OCI-LY1 (cell line): ENCODE measurements at regions not wholly inside any gene's neighbourhood (a gene's known extent, or its start where the extent isn't known, plus 50 kb on each side); places are given as distances from the start of the nearest gene placed in this dataset.

Source experiments
- H2AFZ ChIP-seq: fragments of 200-600 bp; sonication (generic), shearing (Covaris generic); 2 replicates; pipeline ENCODE4 v1.6.0; 2014; ENCODE audit warnings: antibody characterized with exemption, mild to moderate bottlenecking, low read length
- H3F3A ChIP-seq: fragments of 200-600 bp; sonication (generic), shearing (Covaris generic); 2 replicates; pipeline ENCODE4 v1.6.0; 2014; ENCODE audit warnings: mild to moderate bottlenecking, antibody characterized with exemption, low read length, moderate library complexity; ENCODE audit not compliant: insufficient read depth
- H3K27ac ChIP-seq: fragments of 200-600 bp; sonication (generic); 2 replicates; pipeline ENCODE4 v1.5.1; 2014; ENCODE audit warnings: low read length, mixed run types, mild to moderate bottlenecking, low read depth; ENCODE audit not compliant: poor library complexity, severe bottlenecking
- H3K27me3 ChIP-seq: fragments of 200-600 bp; sonication (generic); 2 replicates; pipeline ENCODE4 v1.6.0; 2014; ENCODE audit warnings: antibody characterized with exemption, mild to moderate bottlenecking, low read length, moderate library complexity; ENCODE audit not compliant: insufficient read depth
- H3K36me3 ChIP-seq: fragments of 200-600 bp; sonication (generic); 2 replicates; pipeline ENCODE4 v1.6.1; 2014; ENCODE audit warnings: mild to moderate bottlenecking, antibody characterized with exemption, low read length, moderate library complexity, mixed read lengths; ENCODE audit not compliant: insufficient read depth
- H3K4me1 ChIP-seq: fragments of 200-600 bp; sonication (generic); 2 replicates; pipeline ENCODE4 v1.5.1; 2014; ENCODE audit warnings: mild to moderate bottlenecking, low read length, moderate library complexity; ENCODE audit not compliant: insufficient read depth, severe bottlenecking
- H3K4me2 ChIP-seq: fragments of 200-600 bp; sonication (generic), shearing (Covaris generic); 2 replicates; pipeline ENCODE4 v1.6.1; 2014; ENCODE audit warnings: low read length
- H3K4me3 ChIP-seq: fragments of 200-600 bp; sonication (generic); 2 replicates; pipeline ENCODE4 v1.5.1; 2014; ENCODE audit warnings: low read length, low read depth, mild to moderate bottlenecking, mixed read lengths; ENCODE audit not compliant: poor library complexity, severe bottlenecking
- H3K79me2 ChIP-seq: fragments of 200-600 bp; shearing (Covaris generic); 2 replicates; pipeline ENCODE4 v1.6.1; 2016; ENCODE audit warnings: mixed run types, low read length, mixed read lengths; ENCODE audit not compliant: insufficient read depth
- H3K9ac ChIP-seq: fragments of 200-600 bp; sonication (generic), shearing (Covaris generic); 2 replicates; pipeline ENCODE4 v1.6.1; 2014; ENCODE audit warnings: mild to moderate bottlenecking, low read length, mixed read lengths
- H3K9me2 ChIP-seq: fragments of 200-600 bp; sonication (generic), shearing (Covaris generic); 2 replicates; pipeline ENCODE4 v1.6.1; 2014; ENCODE audit warnings: low read depth, mild to moderate bottlenecking, low read length, mixed read lengths
- H3K9me3 ChIP-seq: fragments of 200-600 bp; shearing (Covaris generic); 2 replicates; pipeline ENCODE4 v1.6.1; 2014; ENCODE audit warnings: low read length, mixed read lengths
- H4K20me1 ChIP-seq: fragments of 200-600 bp; sonication (generic), shearing (Covaris generic); 2 replicates; pipeline ENCODE4 v1.6.0; 2016; ENCODE audit warnings: mild to moderate bottlenecking, low read length; ENCODE audit not compliant: insufficient read depth
- EZH2 ChIP-seq: fragments of 200-600 bp; sonication (generic), shearing (Covaris generic); IDR thresholded peaks from 2 replicates; pipeline ENCODE4 v1.8.0; 2017; ENCODE audit warnings: borderline replicate concordance, mixed run types, mild to moderate bottlenecking, antibody characterized with exemption, low read length, moderate library complexity, mixed read lengths
- TF ChIP-seq, protein P1 (sequence below): fragments of 200-600 bp; sonication (generic), shearing (Covaris generic); IDR thresholded peaks from 2 replicates; pipeline ENCODE4 v1.5.1; 2017; ENCODE audit warnings: mild to moderate bottlenecking, antibody characterized with exemption, low read length, moderate library complexity, mixed read lengths

DNA sequence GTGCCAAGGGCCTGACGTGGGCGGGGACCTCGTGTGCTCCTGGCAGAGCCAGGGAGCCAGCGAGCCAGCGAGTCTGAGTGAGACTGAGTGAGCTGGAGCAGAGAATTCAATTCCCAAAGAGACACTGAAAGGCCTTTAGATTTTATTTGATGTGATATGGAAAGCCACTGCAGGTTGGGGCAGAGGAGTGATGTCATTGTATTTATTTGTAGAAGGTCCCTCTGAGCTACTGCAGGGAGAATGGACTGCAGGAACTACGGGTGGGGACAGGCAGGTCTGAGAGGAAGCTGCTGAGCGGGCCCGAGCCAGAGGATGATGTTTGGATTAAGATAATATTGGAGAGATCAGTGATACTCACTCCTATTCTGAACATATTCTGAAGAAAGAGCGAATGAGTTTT, 445.8 kb upstream of the ANKRD30A start:
- H3K79me2 ChIP-seq, result no peaks in the 10 kb centered on the region
- no peaks in the 10 kb centered on the region for H3K9me3 ChIP-seq
- H3K36me3 ChIP-seq, result no peaks in the 10 kb centered on the region
- no peaks in the 10 kb centered on the region for H3K4me1 ChIP-seq
- H3K9me2 ChIP-seq, result no peaks in the 10 kb centered on the region
- H3K4me2 ChIP-seq, result no peak overlapping the region
- TF ChIP-seq EZH2, result no peak
- TF ChIP-seq, protein P1, sequence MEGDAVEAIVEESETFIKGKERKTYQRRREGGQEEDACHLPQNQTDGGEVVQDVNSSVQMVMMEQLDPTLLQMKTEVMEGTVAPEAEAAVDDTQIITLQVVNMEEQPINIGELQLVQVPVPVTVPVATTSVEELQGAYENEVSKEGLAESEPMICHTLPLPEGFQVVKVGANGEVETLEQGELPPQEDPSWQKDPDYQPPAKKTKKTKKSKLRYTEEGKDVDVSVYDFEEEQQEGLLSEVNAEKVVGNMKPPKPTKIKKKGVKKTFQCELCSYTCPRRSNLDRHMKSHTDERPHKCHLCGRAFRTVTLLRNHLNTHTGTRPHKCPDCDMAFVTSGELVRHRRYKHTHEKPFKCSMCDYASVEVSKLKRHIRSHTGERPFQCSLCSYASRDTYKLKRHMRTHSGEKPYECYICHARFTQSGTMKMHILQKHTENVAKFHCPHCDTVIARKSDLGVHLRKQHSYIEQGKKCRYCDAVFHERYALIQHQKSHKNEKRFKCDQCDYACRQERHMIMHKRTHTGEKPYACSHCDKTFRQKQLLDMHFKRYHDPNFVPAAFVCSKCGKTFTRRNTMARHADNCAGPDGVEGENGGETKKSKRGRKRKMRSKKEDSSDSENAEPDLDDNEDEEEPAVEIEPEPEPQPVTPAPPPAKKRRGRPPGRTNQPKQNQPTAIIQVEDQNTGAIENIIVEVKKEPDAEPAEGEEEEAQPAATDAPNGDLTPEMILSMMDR, result no peak
- no peak overlapping the region for H3K27ac ChIP-seq
- H4K20me1 ChIP-seq, result no peaks in the 10 kb centered on the region
- no peaks in the 10 kb centered on the region for H3F3A ChIP-seq
- H3K4me3 ChIP-seq, result no peak overlapping the region
- no peak overlapping the region for H2AFZ ChIP-seq
- H3K9ac ChIP-seq, result no peak overlapping the region
- no peaks in the 10 kb centered on the region for H3K27me3 ChIP-seq

DNA sequence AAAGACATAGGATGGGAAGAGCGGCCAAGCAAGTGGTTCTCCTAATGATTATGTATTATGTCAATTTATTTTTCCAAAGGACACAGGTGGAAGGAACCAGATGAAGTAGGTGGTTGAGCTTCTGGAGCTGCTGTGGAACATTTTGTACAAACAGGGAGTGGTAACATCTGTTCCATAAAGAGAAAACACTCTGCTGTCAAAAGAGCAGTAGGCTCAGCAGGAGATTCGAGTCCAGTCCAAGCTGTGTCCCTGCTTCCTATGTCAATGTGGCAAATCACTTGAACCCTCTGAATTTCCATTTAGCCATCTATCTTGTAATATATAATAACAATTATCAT, 448.0 kb upstream of the ANKRD30A start:
- Histone ChIP-seq H4K20me1 (no peaks in the 10 kb centered on the region), H3K9me3 (no peaks in the 10 kb centered on the region), H3K4me1 (no peaks in the 10 kb centered on the region), H3K4me2 (no peak overlapping the region), H3K79me2 (no peaks in the 10 kb centered on the region), H3K36me3 (no peaks in the 10 kb centered on the region), H2AFZ (no peak overlapping the region), H3K27ac (no peak overlapping the region), H3K4me3 (no peak overlapping the region), H3K9me2 (no peaks in the 10 kb centered on the region), H3F3A (no peaks in the 10 kb centered on the region), H3K9ac (no peak overlapping the region), H3K27me3 (no peaks in the 10 kb centered on the region)
- no peak for TF ChIP-seq EZH2

DNA sequence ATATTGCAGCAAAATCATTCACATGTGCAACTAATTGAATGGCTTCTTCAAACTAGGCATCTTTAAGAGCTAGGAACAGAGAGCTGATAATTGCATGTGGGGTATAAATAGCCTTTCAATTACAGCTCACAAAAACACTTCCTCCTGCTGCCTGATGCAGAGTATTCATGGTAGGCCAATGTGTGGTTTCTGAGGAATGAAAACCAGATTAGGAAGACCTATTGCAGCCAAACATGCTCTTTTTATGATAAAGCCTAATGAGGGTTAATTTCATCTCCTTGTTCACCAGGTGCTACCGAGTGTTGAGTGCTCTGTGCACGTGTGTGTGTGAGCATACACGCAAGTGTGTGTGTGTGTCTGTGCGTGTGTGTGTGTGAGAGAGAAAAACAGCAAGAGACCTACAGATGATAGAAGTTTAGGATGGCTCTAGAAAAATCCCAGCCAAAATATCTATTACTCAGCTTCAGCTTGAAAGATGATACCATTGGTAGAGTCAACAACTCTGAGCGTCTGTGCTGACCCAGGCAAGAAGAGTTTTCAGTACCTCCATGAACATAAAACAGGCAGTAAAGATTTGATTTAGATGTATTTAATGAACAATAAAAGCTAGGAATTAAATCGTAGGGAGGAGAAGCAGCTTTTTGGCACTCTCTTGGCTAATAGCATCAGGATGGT, 448.5 kb upstream of the ANKRD30A start:
- TF ChIP-seq, protein P1, result no peak
- no peak for TF ChIP-seq EZH2
- Histone ChIP-seq H3K9ac (no peak overlapping the region), H3K4me3 (no peak overlapping the region), H3K4me1 (no peaks in the 10 kb centered on the region), H3F3A (no peaks in the 10 kb centered on the region), H3K36me3 (no peaks in the 10 kb centered on the region), H3K27ac (no peak overlapping the region), H3K9me3 (no peaks in the 10 kb centered on the region), H3K79me2 (no peaks in the 10 kb centered on the region), H3K4me2 (no peak overlapping the region), H2AFZ (no peak overlapping the region), H3K27me3 (no peaks in the 10 kb centered on the region), H4K20me1 (no peaks in the 10 kb centered on the region), H3K9me2 (no peaks in the 10 kb centered on the region)

DNA sequence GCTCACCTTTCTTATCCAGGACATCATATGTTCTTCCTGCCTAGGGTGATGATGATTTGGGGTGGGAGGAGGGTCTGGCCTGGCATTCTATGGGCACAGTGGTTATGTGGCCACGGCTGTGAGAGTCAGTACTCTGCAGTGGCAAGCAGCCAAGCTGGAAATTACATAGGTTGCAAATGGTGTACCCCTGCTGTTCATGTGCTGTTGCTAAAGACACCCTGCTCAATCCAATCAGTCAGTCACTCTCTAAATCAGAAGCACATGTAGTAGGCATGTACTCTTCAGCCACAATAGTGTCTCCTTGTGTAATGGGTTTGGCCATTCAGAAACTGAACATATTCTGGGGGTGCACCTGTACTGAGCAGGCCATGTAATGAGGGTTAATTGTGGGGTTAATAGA, 449.1 kb upstream of the ANKRD30A start:
- H3F3A ChIP-seq, result no peaks in the 10 kb centered on the region
- no peaks in the 10 kb centered on the region for H3K4me1 ChIP-seq
- H3K9me2 ChIP-seq, result no peaks in the 10 kb centered on the region
- no peaks in the 10 kb centered on the region for H3K79me2 ChIP-seq
- H2AFZ ChIP-seq, result no peak overlapping the region
- no peaks in the 10 kb centered on the region for H3K27me3 ChIP-seq
- no peak overlapping the region for H3K27ac ChIP-seq
- no peaks in the 10 kb centered on the region for H3K9me3 ChIP-seq
- H3K36me3 ChIP-seq, result no peaks in the 10 kb centered on the region
- TF ChIP-seq EZH2, result no peak
- TF ChIP-seq, protein P1, result no peak
- H3K4me3 ChIP-seq, result no peak overlapping the region
- H3K9ac ChIP-seq, result no peak overlapping the region
- H3K4me2 ChIP-seq, result no peak overlapping the region
- H4K20me1 ChIP-seq, result no peaks in the 10 kb centered on the region
